ENCODE measurements at regions not wholly inside any gene's neighbourhood (a gene's known extent, or its start where the extent isn't known, plus 50 kb on each side); places are given as distances from the start of the nearest gene placed in this dataset.

DNA sequence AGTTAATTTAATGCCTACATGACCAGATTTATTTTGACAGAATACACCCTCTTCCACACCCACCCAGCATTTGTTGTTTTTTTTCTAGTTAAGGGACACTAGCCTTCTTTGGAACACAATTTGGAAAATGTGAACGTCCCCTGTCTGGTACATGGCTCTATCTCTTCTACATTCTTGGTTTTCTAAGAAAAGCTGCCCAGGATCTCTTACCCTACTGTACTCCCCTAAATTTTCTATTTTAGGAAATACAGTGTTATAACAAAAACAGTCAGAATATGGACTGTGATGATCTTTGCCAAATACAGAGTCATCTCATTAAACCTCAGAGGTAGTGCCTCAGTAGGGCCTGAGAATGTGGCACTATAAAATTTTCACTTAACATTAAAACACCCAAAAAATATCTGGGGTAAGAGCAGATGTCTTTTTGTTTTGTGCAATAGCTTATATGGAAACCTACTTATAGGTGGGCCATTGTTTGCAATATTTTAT lies 93.1 kb upstream of the SPON1 start:
- DNase-seq (ENCODE audit: low read depth in 2 of 2): no peak

DNA sequence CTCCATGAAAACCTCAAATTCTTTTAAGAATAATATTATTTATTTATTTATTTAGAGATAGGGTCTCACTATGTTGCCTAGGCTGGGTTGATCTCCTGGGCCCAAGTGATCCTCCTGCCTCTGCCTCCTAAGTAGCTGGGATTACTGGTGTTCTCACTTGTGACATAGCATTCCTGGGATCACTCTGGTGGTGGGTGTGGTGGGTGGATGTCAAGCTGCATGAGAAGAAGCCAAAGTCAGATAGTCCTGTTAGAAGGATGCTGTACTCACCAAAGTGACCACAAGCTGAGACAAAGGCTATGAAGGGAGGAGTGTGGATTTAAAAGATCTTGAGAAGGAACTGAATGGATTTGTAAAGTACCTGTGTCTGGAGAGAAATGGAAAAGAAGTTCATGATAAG lies 87.9 kb upstream of the SPON1 start:
- DNase-seq (ENCODE audit: low read depth in 2 of 2): no peak

- no peak for DNase-seq (ENCODE audit: low read depth in 2 of 2)
Measured at GRCh38 chr11:13875643-13876042, 86.9 kb upstream of the SPON1 start.

- DNase-seq (ENCODE audit: low read depth in 2 of 2): no peak
Measured at GRCh38 chr11:13876423-13876822, 86.1 kb upstream of the SPON1 start.

GRCh38 chr11:13878077-13878476 lies 84.4 kb upstream of the SPON1 start:
- no peak for DNase-seq (ENCODE audit: low read depth in 2 of 2)

DNA sequence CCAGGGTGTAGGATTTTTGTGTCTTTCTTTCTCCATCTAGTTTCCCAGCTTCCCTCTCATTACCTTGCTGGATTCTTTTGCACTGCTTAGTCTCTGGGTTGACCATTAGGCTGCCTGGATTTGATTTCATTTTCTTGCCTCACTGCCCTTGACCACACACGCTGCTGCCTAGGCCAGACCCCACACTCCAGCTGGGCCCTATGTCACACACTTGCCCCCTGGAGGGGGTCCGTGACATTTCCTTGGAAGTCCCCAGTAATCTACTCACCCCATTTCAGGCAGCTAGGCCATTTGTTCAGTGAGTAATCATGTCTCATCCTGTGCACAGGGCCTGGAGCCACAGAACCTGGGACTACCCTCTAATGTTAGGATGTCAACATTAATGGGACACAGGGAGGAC lies 81.9 kb upstream of the SPON1 start:
- DNase-seq (ENCODE audit: low read depth in 2 of 2): no peak

DNA sequence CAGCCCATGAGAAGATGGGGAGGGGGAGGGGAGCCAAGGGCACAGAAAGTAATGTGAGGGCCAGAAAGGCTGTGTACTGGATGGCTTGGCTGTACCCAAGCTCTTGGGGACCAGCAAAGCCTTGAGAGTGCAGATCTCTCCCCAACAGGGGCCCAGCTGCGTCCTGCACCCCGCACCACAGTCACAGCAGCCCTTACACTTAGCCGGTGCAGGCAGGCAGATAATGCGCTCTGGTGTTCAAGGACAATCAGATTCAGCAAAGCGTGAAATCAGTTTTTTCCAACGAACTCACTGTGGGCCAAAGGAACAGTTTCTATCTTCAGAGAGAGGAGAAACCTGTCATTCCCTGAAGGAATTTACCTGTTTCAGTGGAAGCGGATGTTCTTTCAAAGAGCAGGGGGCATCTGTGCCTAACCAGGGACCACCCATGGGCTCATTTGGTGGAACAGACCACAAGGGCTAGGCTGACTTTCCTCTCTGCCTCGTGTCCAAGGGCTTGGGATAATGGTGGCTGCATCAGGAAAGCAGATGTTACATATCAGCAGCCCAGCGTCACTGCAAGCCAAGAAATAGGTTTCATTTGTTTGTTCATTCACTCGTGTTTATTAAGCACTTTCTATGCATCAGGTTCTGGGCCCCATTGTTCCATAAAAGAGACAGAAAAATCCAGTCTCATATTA lies 81.2 kb upstream of the SPON1 start:
- DNase-seq (ENCODE audit: low read depth in 2 of 2): no peak

DNA sequence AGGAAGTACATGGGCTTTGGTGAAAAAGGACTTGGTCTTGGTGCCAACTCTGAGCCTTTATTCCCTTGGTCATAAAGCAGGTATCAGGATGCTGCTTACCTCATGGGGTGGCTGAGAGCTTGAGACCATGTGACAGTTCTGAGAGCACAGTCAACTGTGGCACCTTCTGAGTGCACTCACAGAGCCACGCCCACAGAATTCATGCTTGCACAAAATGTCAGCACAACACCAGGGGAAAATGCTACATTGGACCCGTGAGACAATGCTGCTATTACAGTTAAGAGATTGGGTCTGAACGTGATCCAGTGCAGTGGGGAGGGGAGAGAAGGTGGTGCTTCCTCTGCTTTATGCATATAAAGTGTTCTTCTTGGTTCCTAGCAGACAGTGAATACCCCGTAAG lies 79.5 kb upstream of the SPON1 start:
- peak in 1 of 2 donors; percentile 7 for DNase-seq (ENCODE audit: low read depth in 2 of 2)

GRCh38 chr11:13883589-13883988 lies 78.9 kb upstream of the SPON1 start:
- DNase-seq (ENCODE audit: low read depth in 2 of 2): no peak

- DNase-seq (ENCODE audit: low read depth in 2 of 2): no peak
Measured at GRCh38 chr11:13884158-13884799, 78.2 kb upstream of the SPON1 start.

GRCh38 chr11:13885083-13885482 lies 77.4 kb upstream of the SPON1 start:
- DNase-seq (ENCODE audit: low read depth in 2 of 2): no peak

DNA sequence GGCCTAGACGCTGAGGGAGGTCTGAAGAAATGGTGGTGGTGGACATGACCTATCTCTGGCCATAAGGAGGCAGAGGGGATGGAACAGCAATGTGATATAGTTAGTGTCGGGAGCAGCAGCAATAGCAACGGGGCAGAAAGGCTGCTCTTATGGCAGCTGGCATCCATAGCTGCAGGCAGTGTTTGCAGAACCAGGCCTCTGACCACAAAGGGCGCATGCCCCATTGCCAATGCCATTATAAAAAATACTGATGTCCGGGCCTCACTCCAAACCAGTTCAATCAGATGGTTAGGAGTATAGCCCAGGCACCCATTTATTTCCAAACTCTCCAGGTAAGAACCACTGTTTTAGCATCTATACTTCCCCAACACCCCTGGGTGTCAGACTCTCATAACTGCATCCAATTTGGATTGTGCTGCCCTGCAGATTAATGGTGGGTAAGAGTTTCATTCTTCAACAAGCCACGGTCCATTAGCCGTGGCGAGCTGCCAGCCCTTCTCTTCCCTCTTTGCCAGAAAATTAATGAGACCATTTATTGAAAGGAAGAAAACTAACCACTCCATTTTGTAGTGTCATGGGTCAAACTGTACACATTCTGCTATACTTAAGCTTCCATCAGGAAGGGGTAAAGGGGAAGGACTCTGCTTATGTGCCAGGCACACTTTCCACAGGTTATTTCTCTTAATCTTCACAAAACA lies 72.8 kb upstream of the SPON1 start:
- no peak for DNase-seq (ENCODE audit: low read depth in 2 of 2)

- no peak for DNase-seq (ENCODE audit: low read depth in 2 of 2)
Measured at GRCh38 chr11:13891911-13892310, 70.6 kb upstream of the SPON1 start.

DNA sequence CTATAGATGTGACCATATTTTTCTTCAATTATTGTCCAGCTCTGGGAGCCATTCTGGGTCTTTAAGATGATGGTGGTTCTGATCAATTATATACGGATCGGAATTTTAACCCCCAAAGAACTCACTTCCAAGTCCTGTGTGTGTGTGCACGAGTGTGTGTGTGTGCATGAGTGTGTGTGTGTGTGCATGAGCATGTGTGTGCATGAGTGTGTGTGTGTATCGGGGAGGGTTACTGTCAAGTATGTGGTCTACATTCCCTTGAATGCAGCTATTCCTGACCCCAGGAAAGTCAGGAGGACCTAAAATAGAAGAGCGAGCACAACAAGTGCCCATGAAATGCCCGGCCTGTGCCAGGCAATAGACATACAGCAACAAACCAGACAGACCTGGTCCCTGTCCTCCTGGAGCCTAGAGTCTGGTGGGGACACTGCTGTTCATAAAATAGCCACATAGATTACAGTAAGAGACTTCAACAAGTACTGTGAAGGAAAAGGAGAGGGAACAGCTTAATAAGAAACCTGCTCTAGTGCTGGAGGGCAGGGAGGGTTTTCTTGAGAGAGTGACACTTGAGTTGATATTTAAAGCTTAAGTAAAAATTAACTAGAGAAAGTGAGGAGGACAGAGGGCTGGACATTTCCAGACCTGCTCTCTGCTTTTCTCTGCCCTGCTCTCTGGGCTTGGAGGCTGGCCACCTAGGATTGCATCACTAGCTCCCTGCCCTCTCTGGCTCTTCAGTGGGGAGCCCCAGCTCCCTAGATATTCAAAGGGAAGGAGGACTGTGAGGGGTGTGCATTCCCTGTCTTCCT lies 66.1 kb upstream of the SPON1 start:
- DNase-seq (ENCODE audit: low read depth in 2 of 2): no peak

GRCh38 chr11:13896981-13897353 lies 65.6 kb upstream of the SPON1 start:
- no peak for DNase-seq (ENCODE audit: low read depth in 2 of 2)

GRCh38 chr11:13897646-13898276 lies 64.8 kb upstream of the SPON1 start:
- no peak for DNase-seq (ENCODE audit: low read depth in 2 of 2)

DNA sequence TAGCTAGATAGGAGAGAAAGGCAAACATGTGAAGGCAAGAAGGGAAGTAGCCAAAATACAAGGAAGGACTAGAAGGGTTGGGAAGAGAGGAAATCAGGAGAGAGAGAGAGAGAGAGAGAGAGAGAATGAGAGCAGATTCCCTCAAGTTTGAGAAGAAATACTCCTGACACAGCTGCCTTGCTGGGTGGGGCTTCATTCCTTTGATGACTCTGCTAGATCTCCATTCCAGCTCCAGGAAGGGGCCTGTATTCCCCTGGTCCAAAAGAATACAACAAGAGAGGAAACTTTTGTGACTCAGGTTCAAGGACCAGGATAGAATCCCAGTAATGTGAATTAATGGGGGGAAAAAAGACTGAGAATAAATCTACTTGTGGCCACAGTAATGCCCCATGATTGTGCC lies 62.9 kb upstream of the SPON1 start:
- DNase-seq (ENCODE audit: low read depth in 2 of 2): no peak

GRCh38 chr11:13902523-13902922 lies 60.0 kb upstream of the SPON1 start:
- DNase-seq (ENCODE audit: low read depth in 2 of 2): no peak

GRCh38 chr11:13905137-13905781 lies 57.3 kb upstream of the SPON1 start:
- no peak for DNase-seq (ENCODE audit: low read depth in 2 of 2)

DNA sequence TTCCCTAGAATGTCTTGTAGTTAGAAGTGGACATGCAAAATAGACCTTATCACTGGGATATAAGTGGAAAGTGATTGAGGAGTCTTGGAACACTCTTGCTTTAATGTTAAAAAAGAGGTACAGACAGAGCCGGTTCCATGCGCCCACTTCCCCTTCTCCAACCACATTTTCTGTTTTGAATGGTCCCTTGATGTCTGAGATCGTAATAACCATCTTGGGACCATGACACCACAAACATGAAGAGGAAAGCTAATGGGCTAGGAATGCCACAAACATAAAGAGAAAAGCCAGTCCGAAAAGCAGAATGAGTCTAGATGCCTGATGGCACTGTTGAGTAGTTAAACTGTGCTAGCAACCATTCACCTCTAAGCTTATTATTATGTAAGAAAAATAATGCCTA lies 54.8 kb upstream of the SPON1 start:
- no peak for DNase-seq (ENCODE audit: low read depth in 2 of 2)

- DNase-seq (ENCODE audit: low read depth in 2 of 2): no peak
Measured at GRCh38 chr11:13908535-13908934, 54.0 kb upstream of the SPON1 start.

Data from stimulated activated CD4-positive, alpha-beta T cell treated with anti-CD3 and anti-CD28 coated beads, Interleukin-15, amount 100 ng/mL, for 48 hours (primary cell).